ENCODE measurements at regions not wholly inside any gene's neighbourhood (a gene's known extent, or its start where the extent isn't known, plus 50 kb on each side); places are given as distances from the start of the nearest gene placed in this dataset.
A peak's percentile ranks its signal among the peaks of the same experiment; 100 is the strongest.

DNA sequence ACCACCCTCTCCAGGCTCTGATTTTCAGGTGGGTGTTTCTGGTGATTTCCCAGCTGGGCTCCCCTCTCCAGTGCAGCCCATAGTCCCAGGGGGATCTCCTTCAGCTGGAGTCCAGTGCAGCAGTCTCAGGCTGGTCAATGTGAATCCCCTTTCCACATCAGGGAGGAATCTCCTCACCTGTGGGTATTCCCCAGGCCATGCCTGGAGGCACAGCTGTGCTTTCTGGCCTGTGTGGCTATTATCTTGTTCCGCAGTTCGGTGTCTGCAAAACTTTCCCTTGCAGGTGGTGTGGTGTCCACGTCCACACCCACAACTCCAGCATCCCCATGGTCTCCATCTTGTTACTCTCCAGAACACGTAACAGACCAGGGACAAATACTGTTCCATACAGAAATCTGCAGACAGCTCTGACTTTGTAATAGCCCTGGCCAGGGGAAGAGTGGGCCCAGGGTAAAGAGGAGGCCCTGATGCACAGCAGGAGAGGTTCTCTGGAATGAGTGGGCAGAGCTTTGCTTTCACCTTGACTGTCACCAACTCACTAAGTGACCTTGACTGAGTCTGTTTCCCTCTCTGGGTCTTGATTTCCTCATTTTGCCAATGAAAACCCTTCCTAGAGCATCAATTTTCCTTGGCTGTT is 183.2 kb downstream of the CSNK2A3 start:
- DNase-seq (no peak), ATAC-seq (no peak)
- Mint-ChIP-seq H3K36me3 (no peaks in the 10 kb centered on the region), H3K27me3 (peaks cover 7% of the 10 kb centered on the region), H3K4me1 (peaks cover 18% of the 10 kb centered on the region), H3K9me3 (ENCODE audit: low read depth) (no peaks in the 10 kb centered on the region), H3K4me3 (no peak overlapping the region), H3K27ac (no peak overlapping the region)
- CTCF ChIA-PET = interaction anchor here (1.2 kb wide), 1 partner anchor 17 kb away, joined by 3 read pairs; no protein-coding TSS in a partner anchor

DNA sequence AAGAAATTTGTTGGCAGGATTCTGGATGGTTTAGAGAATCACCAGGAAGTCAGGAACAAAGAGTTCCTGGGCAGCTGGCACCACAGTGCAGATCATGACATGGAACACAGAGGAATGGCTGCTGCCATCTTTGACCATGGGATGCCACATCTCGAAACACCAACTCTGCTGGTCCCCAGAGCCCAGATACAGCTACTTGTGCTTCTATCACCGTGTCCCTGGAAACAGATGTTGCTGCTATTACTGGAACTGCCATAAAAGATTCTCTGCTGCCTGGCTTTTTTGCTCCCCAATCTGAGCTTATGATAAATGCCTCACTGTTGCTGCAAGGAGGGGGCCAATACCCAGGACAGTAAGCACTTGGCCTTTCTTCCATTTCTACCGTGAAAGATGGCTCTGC is 185.2 kb downstream of the CSNK2A3 start:
- peaks cover 18% of the 10 kb centered on the region for H3K4me1 Mint-ChIP-seq
- ATAC-seq (no peak), DNase-seq (no peak)
- no peaks in the 10 kb centered on the region for H3K36me3 Mint-ChIP-seq
- H3K9me3 Mint-ChIP-seq (ENCODE audit: low read depth) = no peaks in the 10 kb centered on the region
- no peak overlapping the region for H3K4me3 Mint-ChIP-seq
- CTCF ChIA-PET = interaction anchor here (0.9 kb wide), 1 partner anchor 15 kb away, joined by 4 read pairs; no protein-coding TSS in a partner anchor
- H3K27me3 Mint-ChIP-seq = peaks cover 15% of the 10 kb centered on the region
- H3K27ac Mint-ChIP-seq = no peak overlapping the region

DNA sequence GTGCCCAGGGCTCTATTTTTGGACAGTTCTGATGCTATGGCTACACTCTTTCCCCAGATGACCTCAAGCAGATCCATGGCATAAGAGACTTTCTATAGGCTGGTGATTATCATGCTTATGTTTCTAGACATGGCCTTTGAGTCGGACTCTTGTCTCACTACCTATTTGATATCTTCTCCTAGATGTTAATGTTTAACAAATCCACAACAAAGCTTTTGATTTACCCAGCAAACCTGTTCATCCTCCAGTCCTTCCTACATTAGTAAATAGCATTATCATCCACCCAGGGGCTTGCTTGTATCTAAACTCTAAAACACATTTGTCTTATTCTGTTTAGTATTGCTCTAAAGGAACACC is 188.7 kb downstream of the CSNK2A3 start:
- H3K4me3 Mint-ChIP-seq = no peak overlapping the region
- DNase-seq (no peak), ATAC-seq (no peak)
- H3K36me3 Mint-ChIP-seq = no peaks in the 10 kb centered on the region
- H3K9me3 Mint-ChIP-seq (ENCODE audit: low read depth) = no peaks in the 10 kb centered on the region
- no peaks in the 10 kb centered on the region for H3K4me1 Mint-ChIP-seq
- peaks cover 17% of the 10 kb centered on the region for H3K27me3 Mint-ChIP-seq
- CTCF ChIA-PET = no interaction called here
- H3K27ac Mint-ChIP-seq = no peak overlapping the region

DNA sequence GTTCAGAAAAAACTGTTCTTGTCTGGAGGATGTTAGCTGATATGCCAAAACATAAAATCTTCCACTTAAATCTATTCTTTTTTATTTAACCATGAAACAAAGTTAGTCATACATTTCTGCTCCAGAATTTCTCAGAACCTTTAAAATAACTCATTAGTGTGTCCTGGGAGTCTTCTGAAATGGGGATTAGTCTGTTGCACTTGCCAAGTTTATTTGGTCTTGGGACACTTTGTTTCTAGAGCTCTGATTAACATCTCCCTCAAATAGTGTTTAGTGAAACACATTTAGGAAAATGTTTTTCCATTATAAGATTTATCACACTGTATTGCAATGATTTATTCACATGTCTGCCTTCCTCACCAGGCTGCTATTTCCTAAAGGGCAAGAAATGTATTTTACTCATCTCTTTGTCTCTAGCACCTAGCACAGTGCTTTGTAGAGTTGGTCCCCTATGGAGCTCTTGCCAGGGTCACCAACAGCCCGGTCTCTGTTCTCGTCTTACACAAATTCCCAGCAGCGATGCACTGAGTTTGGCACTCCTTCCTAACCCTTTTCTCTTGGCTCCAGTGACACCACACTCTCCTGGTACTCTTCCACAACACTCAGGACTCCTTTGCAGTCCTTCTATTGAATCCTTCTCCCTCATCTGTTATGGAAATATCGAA is 189.2 kb downstream of the CSNK2A3 start:
- no peaks in the 10 kb centered on the region for H3K36me3 Mint-ChIP-seq
- H3K4me3 Mint-ChIP-seq = no peak overlapping the region
- H3K4me1 Mint-ChIP-seq = no peaks in the 10 kb centered on the region
- ATAC-seq (no peak), DNase-seq (no peak)
- H3K9me3 Mint-ChIP-seq (ENCODE audit: low read depth) = no peaks in the 10 kb centered on the region
- peaks cover 17% of the 10 kb centered on the region for H3K27me3 Mint-ChIP-seq
- no peak overlapping the region for H3K27ac Mint-ChIP-seq
- CTCF ChIA-PET = interaction anchor here (1.3 kb wide), 1 partner anchor 136 kb away, joined by 4 read pairs; no protein-coding TSS in a partner anchor

DNA sequence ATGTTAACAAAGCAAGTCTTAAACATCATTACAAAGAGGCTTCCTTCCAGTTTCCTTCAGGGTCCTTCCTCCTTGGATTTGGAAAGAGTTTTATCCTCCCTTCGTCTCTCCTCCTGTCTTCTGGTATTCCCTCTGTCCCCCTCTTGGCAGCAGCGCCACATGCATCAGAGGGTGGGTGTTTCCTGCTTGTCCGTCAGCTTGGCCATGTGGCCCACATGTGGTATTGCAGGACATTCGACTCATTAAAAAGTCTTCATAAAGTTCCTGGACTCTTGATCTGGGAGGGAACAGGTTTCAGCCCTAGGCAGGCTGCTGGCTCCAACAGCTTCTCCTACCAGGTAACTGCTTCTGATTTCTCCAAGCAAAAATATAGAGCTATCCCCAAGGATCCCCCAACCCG is 189.8 kb downstream of the CSNK2A3 start:
- Mint-ChIP-seq H3K27me3 (peaks cover 17% of the 10 kb centered on the region), H3K4me3 (no peak overlapping the region), H3K27ac (no peak overlapping the region), H3K4me1 (no peaks in the 10 kb centered on the region), H3K9me3 (ENCODE audit: low read depth) (no peaks in the 10 kb centered on the region), H3K36me3 (no peaks in the 10 kb centered on the region)
- DNase-seq = no peak
- ATAC-seq = no peak
- CTCF ChIA-PET = interaction anchor here (1.3 kb wide), 1 partner anchor 135 kb away, joined by 4 read pairs; no protein-coding TSS in a partner anchor

DNA sequence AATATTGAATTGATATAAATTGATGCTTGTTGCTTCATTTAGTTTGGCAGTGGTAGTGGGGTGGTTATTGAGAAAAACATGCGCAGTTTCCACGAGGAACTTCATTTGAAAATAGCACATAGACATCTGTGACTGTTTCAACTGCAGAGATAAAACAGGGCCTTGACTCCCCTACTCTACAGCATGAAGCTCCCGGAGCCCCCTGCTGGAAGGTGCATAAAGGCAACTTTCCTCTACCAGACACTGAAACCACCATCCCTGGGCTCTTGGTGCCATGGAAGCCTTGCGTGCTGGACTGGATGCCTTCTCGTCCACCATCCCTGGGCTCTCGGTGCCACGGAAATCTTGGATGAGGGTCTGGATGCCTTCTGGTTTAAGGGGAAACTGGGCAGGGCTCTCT is 195.9 kb downstream of the CSNK2A3 start:
- H3K9me3 Mint-ChIP-seq (ENCODE audit: low read depth) = no peaks in the 10 kb centered on the region
- H3K27ac Mint-ChIP-seq = no peak overlapping the region
- peaks cover 9% of the 10 kb centered on the region for H3K4me1 Mint-ChIP-seq
- H3K27me3 Mint-ChIP-seq = no peaks in the 10 kb centered on the region
- peaks cover 1% of the 10 kb centered on the region for H3K36me3 Mint-ChIP-seq
- H3K4me3 Mint-ChIP-seq = no peak overlapping the region
- CTCF ChIA-PET = interaction anchor here (0.8 to 3.4 kb wide), 12 partner anchors 11 to 132 kb away, joined by 3 to 17 read pairs (median 4); no protein-coding TSS in a partner anchor
- ATAC-seq = peak; percentile 39
- DNase-seq = peak; percentile 54

DNA sequence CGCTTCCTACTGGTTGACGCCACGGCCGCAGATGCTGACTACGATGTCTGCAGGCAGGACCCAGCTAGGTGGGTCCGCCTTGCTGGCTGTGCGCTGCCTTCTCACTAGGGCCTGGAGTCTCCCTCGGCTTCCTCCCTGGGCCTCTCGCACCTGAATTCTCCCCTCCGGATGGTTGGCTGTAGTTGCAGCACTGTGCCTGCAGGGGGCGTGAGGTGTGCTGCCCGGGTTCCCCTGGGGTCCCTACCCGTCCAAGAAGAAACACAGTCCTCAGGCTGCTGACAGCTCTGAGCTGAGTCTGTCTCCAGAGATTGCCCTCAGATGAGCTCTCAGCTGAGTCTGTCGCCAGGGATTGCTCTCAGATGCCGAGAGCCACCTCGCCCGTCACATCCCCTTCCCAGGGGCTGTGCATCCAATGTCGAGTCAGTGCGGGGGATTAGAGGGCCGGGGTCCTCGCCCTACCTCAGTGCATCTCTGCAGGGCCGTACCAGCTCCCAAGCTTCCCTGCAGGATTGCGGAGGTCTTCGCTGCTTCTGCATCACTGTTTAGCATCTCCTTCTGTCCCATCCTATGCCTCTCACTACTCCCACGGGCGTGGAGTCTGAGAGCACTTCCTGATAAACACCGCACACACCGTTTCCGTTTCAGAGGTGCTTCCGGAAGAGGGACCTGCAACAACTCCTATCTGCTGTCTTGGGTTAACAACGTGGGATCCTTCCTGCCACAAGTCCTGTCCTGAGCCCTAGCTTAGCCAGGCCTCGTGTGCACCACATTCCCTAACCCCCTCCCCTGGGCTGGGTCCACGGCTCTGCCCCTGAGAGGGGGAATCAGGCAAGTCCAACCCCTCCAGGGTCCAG is 196.9 kb downstream of the CSNK2A3 start:
- peak; percentile 60 for ATAC-seq
- H3K27me3 Mint-ChIP-seq = no peaks in the 10 kb centered on the region
- H3K9me3 Mint-ChIP-seq (ENCODE audit: low read depth) = no peaks in the 10 kb centered on the region
- H3K4me1 Mint-ChIP-seq = peaks cover 9% of the 10 kb centered on the region
- CTCF ChIA-PET = interaction anchor here (0.8 to 3.4 kb wide), 10 partner anchors 18 to 892 kb away, joined by 3 to 17 read pairs (median 4); no protein-coding TSS in a partner anchor
- peaks cover 1% of the 10 kb centered on the region for H3K36me3 Mint-ChIP-seq
- H3K27ac Mint-ChIP-seq = peak overlapping the region; percentile 21
- DNase-seq = peak; percentile 52
- peak overlapping the region; percentile 33 for H3K4me3 Mint-ChIP-seq

DNA sequence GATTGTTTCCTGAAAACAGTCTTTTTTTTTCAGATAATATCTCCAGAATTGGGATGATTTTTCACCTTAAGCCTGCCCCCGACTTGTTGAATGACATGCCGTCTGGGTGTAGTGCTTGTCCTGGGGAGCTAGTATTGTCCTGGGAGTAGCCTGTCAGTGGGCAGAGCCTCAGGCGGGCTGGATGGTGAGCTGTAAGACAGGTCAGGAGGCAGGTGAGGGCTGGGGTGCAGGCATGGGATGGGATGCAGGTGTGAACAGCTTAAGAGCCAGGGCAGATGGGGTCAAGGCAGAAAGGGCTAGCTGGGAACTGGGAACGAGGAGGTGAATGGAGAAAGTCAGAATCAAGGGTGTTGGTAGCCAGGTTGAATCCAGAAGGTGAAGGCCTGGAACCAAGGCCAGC is 200.2 kb downstream of the CSNK2A3 start:
- Mint-ChIP-seq H3K4me1 (peaks cover 36% of the 10 kb centered on the region), H3K36me3 (peaks cover 1% of the 10 kb centered on the region), H3K4me3 (no peak overlapping the region), H3K9me3 (ENCODE audit: low read depth) (no peaks in the 10 kb centered on the region), H3K27me3 (no peaks in the 10 kb centered on the region), H3K27ac (no peak overlapping the region)
- no peak for ATAC-seq
- CTCF ChIA-PET = interaction anchor here (1.0 to 1.5 kb wide), 3 partner anchors 10 to 125 kb away, joined by 3 to 6 read pairs (median 4); no protein-coding TSS in a partner anchor
- DNase-seq = no peak

DNA sequence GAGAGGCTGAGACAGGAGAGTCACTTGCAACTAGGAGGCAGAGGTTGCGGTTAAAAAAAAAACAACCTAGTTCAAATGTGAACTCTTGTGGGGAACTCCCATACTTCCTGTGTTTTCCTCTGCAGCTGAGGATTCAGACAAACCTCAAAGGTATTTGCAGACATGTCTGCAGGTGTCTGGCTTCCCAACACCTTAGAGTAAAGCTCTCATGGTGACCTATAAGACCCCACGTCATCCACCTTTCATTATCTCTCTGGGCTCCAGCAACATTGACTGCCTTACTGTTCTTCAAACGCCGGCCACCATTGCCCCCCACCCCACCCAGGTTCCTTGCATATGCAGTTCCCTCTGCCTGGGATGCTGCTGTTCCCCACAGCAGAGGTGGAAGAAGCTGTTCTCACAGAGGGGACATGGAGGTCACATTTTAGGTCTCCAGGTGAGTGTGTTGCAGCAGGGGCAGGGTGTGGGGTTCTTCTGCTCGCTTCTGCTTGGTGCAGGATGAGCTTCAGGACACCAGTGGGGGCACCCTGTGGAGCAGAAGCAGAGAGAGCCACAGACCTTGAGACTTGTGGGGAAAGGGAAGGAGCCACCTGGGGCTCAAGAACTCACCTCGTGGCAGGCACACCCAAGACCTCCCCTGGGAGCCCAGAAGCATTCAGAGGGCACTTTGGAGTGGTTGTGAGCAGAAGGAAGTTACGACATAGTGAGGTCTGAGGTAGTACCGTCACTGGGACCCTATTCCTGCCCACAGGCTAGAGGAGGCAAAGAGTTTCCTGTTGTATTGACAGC is 203.2 kb downstream of the CSNK2A3 start:
- Mint-ChIP-seq H3K4me3 (peak overlapping the region; percentile 19), H3K9me3 (ENCODE audit: low read depth) (no peaks in the 10 kb centered on the region), H3K27me3 (no peaks in the 10 kb centered on the region), H3K4me1 (peaks cover 27% of the 10 kb centered on the region), H3K27ac (peak overlapping the region; percentile 36), H3K36me3 (peaks cover 1% of the 10 kb centered on the region)
- ATAC-seq (peak; percentile 73), DNase-seq (peak; percentile 51)
- CTCF ChIA-PET = interaction anchor here (0.9 to 1.8 kb wide), 4 partner anchors 9 to 216 kb away, joined by 3 to 5 read pairs (median 4); no protein-coding TSS in a partner anchor

DNA sequence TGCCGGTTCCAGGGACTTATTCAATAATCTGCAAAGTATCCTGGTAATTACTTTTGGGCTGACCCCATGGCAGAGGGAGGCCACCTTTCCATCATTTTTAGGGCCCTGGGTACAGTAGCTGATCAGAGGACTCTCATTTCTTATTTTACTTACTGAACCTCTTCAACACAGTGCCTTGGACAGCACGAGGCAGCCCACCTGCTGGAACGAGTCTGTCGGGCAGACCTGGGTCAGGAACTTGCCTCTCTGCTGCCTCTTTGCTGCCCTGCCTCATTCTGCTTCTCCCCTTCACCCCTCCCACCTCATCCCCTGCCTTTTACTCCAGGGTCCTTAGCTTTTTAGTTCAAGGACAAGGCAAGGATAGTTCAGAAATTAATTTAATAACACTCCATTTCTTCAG is 204.5 kb downstream of the CSNK2A3 start:
- CTCF ChIA-PET = interaction anchor here (1.1 to 1.8 kb wide), 3 partner anchors 11 to 215 kb away, joined by 4 to 5 read pairs (median 4); no protein-coding TSS in a partner anchor
- no peak for DNase-seq
- no peaks in the 10 kb centered on the region for H3K9me3 Mint-ChIP-seq (ENCODE audit: low read depth)

DNA sequence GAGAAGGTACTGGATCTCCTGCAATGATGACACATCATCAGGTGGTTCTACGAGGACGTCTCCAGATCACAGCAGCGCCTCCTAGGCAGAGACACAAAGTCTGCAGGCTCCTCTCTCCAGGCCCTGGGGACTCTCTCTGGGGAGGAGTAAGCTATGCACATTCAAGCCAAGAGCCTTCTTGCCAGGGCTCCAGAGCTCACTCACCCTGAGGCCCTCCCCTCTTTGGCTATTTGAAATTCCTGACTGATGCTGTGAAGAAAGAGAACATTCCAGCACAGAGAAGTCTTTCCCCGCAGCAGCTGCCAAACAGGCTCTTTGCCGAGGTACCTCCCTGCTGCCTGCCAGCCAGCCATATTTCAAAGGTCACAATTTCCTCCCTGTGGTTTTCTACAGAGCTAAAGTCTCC is 204.9 kb downstream of the CSNK2A3 start:
- Mint-ChIP-seq H3K4me3 (no peak overlapping the region), H3K27ac (no peak overlapping the region), H3K27me3 (no peaks in the 10 kb centered on the region), H3K9me3 (ENCODE audit: low read depth) (no peaks in the 10 kb centered on the region), H3K36me3 (peaks cover 1% of the 10 kb centered on the region), H3K4me1 (peaks cover 27% of the 10 kb centered on the region)
- CTCF ChIA-PET = interaction anchor here (1.6 to 1.8 kb wide), 2 partner anchors 11 to 109 kb away, joined by 4 read pairs; no protein-coding TSS in a partner anchor
- ATAC-seq (no peak), DNase-seq (no peak)

More for the DNA sequence above, 204.5 kb downstream of the CSNK2A3 start:
- H3K4me1 Mint-ChIP-seq = peaks cover 27% of the 10 kb centered on the region
- ATAC-seq = no peak
- no peak overlapping the region for H3K4me3 Mint-ChIP-seq
- no peak overlapping the region for H3K27ac Mint-ChIP-seq
- H3K27me3 Mint-ChIP-seq = no peaks in the 10 kb centered on the region
- H3K36me3 Mint-ChIP-seq = peaks cover 1% of the 10 kb centered on the region

DNA sequence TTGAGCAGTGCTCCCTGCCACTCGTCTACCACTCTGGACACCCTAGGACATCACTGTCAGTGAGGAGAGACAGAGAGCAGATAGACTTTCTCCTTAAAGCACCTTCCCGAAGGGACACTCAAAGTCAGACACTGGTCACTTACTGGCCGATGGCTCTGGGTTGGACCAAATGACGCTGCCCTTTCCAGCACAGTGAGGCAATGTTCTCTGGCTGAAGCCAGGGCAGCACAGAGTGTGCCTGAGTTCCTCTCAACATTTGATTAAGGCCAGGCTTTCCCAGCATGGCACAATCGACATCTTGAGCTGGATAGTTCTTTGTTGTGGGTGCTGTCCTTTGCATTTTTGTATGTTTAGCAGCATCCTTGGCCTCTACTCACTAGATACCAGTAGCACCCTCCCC is 206.2 kb downstream of the CSNK2A3 start:
- H3K27me3 Mint-ChIP-seq = no peaks in the 10 kb centered on the region
- ATAC-seq (no peak), DNase-seq (no peak)
- no peak overlapping the region for H3K27ac Mint-ChIP-seq
- H3K36me3 Mint-ChIP-seq = no peaks in the 10 kb centered on the region
- no peaks in the 10 kb centered on the region for H3K9me3 Mint-ChIP-seq (ENCODE audit: low read depth)
- CTCF ChIA-PET = interaction anchor here (1.4 to 1.6 kb wide), 2 partner anchors 9 to 11 kb away, joined by 4 read pairs; no protein-coding TSS in a partner anchor
- no peak overlapping the region for H3K4me3 Mint-ChIP-seq
- H3K4me1 Mint-ChIP-seq = peaks cover 27% of the 10 kb centered on the region
